NCI-H226 (cell line): ENCODE measurements at regions not wholly inside any gene's neighbourhood (a gene's known extent, or its start where the extent isn't known, plus 50 kb on each side); places are given as distances from the start of the nearest gene placed in this dataset.

Source experiments
- DNase-seq: peaks from one replicate; pipeline ENCODE4 v3.0.0-alpha.2; 2015

DNA sequence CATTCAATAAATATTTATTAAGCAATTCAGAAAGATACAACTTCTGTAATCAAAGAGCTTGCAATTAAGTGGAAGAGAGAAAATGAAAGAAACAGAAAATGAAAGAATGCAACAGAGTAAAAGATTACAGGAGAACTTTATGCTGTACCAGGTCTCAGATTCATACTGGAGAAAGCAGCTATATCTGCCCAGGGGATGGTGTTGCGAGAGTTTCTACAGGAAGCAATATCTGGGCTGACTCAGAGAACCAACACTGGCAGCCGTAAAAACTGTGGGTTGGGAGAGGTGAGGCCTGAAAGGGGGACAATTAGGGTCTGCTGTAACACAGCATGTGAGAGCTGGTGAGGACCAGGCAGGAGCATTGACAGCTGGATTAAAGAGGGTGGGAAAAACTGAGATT, 256.7 kb upstream of the TCF21 start:
- peak; percentile 68 for DNase-seq

DNA sequence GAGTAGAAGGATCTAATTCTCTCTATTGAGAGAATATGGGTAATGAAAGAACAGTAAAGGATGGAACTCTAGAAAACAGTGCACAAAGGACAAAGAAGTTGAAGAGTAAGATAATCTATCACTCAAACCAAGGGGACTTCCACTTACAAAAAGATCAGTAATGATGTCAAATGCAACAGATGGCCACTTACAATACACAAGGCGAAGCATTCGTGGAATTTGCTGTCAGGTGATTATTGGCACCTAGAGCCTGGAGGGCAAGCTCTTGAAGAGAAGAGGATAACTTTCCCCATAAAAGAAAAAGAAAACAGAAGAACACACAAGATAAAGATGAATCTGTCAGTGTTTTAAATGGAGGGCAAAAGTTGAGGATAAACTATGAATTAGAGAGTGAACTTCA, 256.0 kb upstream of the TCF21 start:
- DNase-seq: no peak

DNA sequence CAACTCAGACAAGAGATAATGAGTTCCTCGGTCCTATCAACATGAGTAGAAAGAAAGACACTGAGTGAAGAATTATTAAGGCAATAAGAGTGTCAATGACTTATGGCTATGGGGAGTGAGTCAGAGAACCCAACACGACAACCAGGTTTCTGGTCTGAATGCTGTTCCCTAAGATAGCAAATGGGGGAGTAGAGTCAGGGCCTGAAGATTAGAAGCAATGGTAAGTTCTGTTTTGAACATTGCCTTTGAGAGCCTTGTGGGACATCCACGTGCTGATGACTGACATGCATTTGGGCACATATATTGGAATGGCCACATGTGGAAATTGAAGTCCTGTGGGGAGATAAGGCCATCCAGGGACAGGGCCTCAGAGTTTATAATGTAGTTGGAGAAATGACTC, 254.4 kb upstream of the TCF21 start:
- no peak for DNase-seq

DNA sequence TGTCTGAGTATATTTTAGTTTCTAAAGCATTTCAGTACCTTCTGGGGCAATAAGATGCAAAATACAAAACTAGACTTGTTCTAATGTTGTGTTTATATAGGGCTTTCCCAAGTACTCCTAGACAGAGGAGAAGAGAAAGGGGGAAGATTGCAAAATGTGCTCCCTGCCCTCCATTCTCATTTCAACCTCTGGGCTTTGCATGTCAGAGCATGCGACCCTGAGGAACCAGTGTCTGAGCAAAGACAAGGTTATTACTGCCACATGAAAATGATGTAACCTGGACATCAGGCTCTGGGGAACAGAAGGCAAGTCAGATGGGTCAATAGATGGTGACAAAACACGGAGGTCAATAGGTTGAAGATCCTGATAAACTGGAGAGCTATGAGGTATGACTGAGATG, 253.5 kb upstream of the TCF21 start:
- no peak for DNase-seq

GRCh38 chr6:133637436-133637835, 251.5 kb upstream of the TCF21 start:
- DNase-seq: no peak

GRCh38 chr6:133637874-133638273, 251.0 kb upstream of the TCF21 start:
- no peak for DNase-seq

GRCh38 chr6:133641104-133641503, 247.8 kb upstream of the TCF21 start:
- DNase-seq: no peak

- no peak for DNase-seq
Observed at GRCh38 chr6:133644548-133644891, 244.4 kb upstream of the TCF21 start.

- DNase-seq: peak; percentile 59
Observed at GRCh38 chr6:133644892-133645619, 243.9 kb upstream of the TCF21 start.

DNA sequence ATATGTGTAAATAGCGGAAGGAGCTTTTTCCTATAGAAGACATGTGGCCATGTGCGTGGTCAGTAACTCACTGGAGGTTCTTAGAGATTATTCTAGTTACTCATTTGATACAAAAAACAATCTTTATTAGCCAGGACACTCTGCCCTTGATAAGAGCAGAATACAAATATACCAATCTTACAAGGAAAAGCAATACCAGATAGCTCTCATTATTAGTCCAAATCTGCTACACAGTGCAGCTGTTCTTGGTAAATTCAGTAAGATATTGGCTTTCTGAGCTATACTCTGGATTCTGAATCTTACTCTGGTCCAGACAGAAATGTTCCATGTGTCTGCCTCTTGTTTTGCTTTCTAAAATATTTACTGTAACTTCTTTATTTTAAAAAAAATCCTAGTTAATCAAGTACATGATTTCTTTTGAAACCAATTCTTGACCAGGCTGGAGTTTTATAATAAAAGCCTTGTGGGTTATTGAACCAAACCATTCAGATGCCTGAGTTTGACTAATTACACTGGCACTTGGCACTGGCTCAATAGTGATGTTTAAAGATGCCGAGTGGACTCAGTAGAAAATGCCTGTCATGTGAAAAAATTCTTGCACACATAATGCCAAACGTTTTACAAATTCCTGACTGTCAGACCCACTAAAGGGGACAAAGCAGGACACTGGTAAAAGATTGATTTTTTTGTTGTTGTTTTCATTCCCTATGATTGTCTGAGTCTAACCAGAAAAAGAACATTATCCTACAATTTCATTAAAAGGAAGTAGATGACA, 242.8 kb upstream of the TCF21 start:
- DNase-seq: peak; percentile 68

GRCh38 chr6:133648581-133648980, 240.3 kb upstream of the TCF21 start:
- no peak for DNase-seq

GRCh38 chr6:133671376-133671775, 217.5 kb upstream of the TCF21 start:
- no peak for DNase-seq

- DNase-seq: no peak
Observed at GRCh38 chr6:133673056-133673455, 215.9 kb upstream of the TCF21 start.

DNA sequence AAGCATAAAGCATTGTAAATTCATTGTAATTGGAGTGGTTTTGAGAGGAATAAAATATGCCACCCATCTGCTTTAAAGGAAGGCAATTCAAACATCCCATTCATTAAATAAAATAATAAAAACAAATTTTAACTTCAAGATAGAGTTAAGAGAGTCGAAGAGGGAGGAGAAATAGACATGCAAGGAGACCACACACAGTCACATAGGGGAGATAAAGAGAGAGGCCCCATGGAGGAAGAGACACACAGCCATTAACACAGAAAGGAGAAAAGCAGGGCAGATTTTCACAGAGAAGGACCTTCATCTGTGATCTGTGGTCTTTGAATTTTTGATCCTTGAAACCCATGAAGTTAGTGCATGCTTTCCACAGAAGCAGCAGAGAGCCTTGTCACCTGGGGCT, 214.3 kb upstream of the TCF21 start:
- no peak for DNase-seq

GRCh38 chr6:133680994-133681393, 207.9 kb upstream of the TCF21 start:
- DNase-seq: no peak

GRCh38 chr6:133681891-133682290, 207.0 kb upstream of the TCF21 start:
- DNase-seq: no peak

DNA sequence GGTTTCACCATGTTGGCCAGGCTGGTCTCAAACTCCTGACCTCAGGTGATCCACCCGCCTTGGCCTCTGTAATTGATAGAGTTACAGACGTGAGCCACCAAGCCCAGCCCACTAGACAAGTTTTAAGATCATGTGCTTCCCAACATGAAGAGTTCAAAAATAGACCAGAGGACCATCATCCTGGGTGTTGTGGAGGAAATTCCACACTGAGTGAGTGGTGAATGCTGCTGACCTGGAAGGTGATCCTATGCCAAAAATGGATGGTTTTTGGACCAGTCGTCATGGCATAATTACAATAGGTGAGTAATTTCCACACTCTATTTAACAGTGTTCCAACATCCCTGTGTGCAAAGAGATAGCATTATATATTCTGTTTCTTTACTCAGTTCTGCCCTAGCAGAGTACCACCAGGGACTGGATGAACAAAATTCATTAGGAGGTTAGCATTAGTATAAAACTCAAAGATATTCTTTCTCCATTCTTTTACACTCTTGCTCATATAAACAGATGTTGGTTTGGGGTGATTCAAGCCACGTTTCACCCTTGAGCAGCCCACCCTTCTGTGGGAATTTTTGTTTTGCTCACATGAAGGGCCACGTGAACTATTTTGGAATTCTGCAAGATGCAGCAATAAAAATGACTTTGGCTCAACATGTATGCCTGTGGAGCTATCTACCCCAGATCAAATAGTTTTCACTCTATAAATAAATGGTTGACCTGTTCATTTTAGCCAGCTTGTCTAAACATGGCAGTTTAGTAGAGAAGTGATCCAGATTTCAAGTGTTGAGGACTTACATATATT, 206.2 kb upstream of the TCF21 start:
- no peak for DNase-seq

GRCh38 chr6:133683308-133683580, 205.7 kb upstream of the TCF21 start:
- DNase-seq: no peak

DNA sequence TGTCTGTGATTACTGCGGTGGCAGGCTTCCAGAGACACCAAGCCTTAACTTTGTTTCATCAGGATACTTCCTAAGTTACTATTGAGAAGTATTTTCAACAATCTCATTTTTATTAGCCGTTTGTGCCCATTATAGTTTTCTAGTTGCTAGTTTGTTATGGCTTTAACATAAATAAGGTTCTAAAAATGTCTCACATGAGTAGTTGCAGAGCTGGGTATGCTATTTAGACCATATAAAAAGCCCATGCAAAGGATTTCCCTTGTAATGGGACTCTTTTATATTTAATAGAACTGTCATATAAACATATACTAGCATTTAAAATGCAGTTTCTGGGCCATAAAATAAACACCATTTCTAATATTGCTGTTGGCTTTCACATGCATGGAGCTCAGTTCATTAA, 205.3 kb upstream of the TCF21 start:
- DNase-seq: no peak

GRCh38 chr6:133688705-133689492, 200.0 kb upstream of the TCF21 start:
- no peak for DNase-seq

DNA sequence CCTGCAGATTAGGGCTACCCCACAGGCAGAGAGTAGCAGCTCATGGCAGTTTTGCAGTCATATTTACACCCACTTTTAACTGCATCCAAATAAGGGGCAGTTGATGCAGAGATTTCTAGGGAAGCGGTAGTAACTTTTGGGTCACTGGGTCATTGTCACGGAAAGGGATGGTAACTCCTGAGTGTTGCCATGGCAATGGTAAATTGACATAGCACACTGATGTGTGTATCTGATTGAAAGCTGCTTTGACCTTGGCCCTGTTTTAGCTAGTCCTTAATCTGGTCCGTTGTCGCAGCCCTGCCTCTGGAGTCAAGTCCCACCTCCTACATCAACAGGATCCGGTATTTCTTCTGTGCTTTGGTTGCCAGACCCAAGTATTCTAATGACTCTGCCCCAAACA, 199.1 kb upstream of the TCF21 start:
- DNase-seq: no peak

GRCh38 chr6:133693565-133693964, 195.3 kb upstream of the TCF21 start:
- DNase-seq: no peak

- DNase-seq: no peak
Observed at GRCh38 chr6:133697185-133697584, 191.7 kb upstream of the TCF21 start.
